GM18511 (cell line): ENCODE measurements at regions not wholly inside any gene's neighbourhood (a gene's known extent, or its start where the extent isn't known, plus 50 kb on each side); places are given as distances from the start of the nearest gene placed in this dataset.
"Not testable (repeated sequence)": the region's sequence is repeated elsewhere in the genome, so short reads cannot be mapped to it uniquely, and the experiment has no call there.

Source experiments
- ATAC-seq: cut with Tn5 transposase; IDR thresholded peaks from one replicate; pipeline ENCODE4 v1.9.1; 2021; ENCODE audit warnings: mild to moderate bottlenecking, moderate library complexity; ENCODE audit not compliant: unreplicated experiment

DNA sequence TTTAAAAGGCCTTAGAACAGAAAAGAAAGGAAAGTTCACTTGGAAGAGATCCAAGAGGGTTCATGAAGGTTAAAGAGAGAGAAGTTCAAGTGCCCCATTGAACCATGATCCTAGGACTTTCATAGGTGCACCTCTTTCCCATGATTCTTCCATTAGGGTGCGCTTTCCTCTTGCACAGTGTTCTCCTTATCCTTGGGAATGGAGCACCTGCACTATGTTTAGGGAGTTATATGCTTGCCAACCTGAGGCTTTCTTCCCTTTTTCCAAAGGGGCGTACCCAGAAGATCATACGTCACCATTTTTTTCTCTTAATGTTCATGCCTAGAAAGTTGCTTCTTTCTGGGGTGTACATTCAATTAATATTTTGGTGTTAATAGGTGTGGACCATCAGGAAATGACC, 908.0 kb upstream of the SORCS1 start:
- no peak for ATAC-seq

DNA sequence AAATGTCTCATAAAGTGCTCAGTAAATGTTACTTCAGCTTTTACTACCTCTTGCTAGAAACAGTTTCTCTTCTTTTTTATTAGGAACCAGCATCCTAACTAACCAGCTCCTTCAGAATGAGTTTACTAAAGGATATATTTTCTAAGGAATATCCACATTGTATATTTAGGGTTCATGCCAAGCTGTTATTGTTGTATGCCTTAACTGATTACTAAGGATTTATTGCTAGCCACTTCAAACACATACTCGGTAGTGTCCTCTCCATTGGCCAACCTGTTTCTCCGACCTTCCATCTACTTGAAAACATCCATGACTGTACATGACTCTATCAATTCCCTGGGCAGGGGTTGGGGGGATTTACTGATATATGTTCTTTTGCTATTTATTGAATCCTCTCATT, 906.3 kb upstream of the SORCS1 start:
- ATAC-seq: no peak

DNA sequence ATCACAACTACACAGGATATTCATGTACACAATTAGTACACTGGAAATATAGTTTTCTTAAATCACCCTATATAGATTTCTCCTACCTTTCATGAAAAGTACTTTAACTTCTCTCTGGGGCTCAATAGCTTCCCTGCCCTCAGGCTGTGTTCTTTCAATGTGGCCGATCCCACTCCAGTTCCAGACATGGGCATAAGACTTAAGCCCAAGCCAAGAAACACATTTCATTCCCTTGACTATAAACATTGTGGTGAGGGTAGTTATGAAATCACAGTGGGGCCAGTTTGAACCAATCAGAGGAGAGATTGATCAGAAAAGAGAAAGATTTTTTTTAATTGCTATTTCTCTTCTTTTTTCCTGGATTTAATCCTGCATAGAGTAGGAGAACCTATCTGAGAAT, 904.6 kb upstream of the SORCS1 start:
- no peak for ATAC-seq

DNA sequence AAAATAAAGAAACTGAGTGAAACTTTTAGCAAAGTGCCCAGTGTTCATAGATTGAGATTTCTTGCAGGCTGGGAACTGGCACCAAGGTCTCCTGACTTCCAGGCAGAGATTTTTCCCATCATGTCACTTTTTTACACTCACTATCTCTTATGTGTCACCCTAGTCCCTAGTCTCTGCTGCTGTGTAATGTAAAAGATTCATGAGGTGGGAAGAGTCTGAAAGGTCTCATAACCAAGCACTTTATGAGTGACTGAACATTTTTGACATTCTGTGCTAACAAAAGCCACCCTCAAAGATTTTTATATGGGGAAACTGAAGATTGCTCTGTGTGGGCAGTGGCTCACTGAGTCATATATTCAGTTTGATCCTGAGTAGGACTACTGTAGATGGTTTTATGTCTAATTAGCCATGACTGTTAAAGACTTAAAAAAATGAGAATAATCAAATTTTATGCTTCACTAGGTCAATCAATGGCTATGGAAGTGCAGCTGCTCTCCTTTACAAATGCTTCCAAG, 900.3 kb upstream of the SORCS1 start:
- ATAC-seq: no peak

DNA sequence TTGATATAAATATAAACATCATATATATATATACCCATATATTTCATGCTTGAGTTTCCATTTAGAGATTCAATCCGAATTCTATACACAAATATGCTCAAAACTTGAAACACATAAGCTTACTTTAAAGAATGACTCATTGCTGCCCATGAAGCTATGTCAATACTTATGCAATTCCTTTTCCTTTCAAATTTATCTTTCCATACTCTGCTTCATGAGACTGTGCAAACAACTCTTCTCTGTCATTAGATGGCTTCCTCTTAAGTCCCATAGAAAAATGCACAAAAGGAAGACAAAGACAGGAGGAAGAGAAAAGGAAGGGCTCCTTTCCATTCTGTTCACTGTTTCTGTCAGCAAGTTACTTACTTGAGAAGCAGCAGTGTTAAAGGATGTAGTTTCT, 895.7 kb upstream of the SORCS1 start:
- no peak for ATAC-seq

DNA sequence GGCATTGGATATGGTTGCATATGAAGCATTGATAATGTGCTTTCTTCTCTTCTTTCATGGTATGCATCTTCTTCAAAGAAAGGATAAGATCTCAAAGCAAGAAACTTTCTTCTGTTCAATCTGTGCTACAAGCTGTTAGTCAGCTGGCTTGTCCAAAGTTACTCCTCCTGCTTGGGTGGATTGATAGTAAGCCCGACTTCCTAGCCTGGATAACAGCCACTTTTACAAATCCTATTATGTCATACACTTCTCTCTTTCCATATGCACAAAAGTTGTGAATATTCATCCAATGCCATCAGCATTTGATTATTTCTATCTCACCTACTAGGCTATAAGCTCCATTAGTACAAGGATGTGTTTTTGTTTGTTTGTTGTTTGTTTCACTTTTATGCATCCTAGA, 891.0 kb upstream of the SORCS1 start:
- no peak for ATAC-seq

DNA sequence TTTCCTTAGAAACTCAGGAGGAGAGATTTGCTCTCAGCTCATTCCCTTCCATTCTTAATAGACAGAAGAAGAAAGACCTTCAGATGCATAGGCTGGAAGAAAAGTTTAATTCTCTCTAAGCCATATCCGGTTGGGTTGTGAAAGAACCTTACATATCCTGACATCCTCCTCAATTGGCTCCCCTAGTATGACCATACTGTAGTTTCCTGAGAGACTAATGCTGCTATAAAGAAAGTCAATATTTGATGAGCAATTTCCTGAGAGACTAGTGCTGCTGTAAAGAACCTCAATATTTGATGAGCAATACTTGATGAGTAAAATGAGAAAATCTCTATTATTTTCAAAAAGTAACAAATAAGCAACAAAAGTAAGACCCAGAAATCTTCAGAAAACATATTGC, 888.5 kb upstream of the SORCS1 start:
- ATAC-seq: no peak

DNA sequence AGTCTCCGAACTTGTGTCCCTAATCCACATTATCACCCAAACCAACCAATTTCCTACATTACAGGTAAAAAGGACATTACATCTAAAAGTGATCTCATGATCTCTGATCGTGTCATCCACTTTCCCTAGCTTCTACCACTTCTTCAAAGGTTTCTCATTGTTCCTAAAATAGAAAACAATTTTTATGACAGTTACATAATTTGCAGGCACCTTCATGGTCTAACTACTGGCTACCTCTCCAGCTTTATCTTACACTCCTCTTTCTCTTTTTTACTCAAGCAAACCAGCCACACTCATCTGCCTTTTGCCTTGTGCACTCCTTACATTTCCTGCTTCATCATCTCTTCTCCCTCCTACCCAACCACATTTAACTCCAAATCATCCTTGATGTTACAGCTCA, 886.7 kb upstream of the SORCS1 start:
- no peak for ATAC-seq

DNA sequence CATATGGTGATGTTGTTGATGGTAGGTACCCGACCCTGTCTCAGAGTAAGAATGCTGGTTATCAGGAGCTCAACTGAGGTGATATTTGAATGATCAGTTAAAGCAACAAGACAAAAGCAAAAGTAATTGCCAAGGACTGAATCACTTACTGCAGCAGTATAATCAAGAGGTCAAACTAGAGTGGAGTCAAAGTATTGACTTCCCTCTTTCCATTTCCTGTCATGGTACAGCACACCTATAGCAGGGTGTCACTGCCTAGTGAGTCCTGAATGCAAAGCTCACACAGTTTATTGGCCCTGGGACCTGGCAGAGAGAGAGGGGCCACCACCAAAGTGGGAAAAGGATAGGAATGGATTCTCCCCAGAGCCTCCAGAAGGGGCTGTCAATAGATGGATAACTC, 886.1 kb upstream of the SORCS1 start:
- ATAC-seq: no peak

DNA sequence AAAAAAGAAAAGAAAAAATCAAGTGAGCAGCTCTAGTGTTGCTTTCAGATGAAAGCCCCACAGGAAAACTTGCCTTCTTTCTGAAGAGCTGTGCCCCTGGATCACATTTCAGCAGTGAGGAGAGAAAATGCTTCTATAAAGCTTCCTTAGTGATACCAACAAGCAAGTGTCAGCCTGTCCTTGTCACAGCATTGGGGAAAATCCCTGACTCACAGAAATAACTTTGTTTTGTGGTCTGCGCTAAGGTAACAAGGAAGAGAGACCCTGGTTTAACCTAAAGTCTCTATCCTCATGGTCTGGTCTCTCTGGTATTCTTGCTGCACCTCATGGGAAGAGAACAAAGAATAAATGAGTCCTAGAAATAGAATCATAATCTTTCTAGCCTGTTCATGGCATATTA, 885.2 kb upstream of the SORCS1 start:
- ATAC-seq: no peak

DNA sequence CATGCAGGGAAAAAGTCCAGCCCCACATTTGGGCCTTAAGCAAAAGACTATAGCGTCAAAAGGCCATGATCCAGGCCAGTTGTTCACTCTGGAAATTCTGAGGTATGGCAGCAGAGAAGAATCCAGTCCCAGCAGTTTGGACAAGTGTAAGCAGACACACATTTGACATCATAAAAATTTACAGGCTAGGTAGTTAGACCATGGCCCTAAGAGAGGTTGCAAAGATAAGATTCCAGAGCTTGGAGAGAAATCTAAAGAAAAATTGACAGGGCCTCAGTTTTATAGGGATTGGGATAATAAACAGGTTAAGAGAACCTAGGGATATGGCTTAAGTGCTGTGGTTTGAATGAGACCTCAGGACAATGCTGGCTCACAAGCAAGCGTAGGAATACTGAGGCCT, 884.4 kb upstream of the SORCS1 start:
- ATAC-seq: no peak

DNA sequence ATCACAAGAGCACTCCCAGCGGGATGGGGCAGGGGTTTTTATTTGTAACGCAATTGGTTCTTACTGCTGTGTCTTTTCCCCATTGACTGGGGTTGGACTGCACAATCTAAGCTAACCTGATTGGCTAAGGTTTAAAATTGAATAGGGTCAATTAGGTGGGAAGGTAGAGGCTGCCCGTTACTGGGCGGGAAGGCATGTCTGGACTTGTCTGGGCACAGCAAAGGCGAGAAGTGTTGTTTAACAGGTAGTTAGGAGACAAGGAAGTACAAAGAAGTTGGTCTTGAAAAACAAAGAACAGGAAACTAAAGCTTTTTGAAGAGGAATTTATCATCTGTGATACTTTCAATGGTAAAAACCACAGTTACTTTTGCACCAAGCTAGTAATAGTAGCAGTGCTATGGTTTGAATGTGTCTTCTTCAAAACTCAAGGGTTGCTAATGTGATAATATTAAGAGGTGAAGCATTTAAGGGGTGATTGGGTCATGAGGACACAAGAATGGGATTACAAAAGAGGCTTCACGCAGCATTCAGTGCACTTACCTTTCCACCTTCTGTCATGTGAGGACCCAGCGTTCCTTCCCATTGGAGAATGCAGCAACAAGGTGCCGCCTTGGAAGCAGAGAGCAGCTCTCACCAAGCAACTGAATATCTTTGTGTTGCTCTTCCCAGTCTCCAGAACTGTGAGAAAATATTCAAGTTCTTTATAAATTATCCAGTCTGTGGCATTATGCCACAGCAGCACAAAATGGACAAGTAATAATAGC, 875.5 kb upstream of the SORCS1 start:
- ATAC-seq: no peak

DNA sequence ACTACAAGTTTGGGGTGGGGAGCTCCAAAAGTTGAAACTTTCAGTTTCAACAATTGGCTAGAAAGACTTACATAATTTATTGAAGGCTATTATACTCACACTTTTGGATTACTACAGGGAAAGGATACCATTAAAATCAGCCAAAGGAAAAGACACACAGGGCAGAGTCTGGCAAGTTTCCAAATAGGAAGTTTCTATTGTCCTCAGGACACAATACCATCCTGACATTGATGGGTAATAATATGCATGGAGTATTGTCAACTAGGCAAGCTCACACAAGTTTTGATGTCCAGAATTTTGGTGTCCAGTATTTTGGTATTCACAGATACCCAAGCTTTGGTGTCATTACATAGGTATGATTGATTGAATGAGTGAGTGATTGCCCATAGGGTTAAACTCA, 872.6 kb upstream of the SORCS1 start:
- ATAC-seq: no peak

DNA sequence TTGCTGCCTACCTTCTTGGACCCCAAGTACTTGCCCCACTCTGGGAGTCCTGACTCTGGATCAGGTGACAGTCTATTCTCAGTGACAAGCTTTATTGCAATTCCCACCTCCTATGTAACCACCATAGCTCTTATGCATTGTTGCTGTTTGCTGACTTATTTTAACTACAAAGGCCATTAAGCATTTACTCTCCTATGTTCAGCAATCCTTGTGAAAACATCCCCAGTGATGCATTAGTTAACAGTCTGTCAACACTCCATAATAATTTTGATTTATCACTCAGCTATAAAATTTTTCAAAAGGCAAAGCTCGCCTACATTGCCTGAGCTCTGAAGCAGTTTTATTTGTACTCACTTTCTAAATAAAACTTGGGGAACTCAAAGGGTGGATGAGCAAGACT, 871.8 kb upstream of the SORCS1 start:
- ATAC-seq: no peak

DNA sequence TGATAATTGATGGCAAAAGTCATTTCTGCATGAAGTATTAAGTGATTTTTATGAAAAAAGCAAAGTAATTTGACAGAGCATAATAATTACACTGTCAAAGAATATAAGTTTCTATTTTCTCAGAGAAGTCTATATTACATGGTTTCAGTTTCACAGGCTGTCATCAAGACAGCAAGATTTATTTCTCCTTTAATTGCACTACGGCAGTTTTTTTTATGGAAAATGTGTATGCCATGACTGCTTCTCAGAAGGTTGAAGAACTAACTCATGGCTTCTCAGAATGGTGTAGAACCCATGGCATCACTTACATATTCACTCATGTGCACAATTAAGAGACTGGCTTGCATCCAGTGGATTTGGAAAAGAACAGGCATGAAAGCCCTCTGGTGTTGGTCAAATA, 870.3 kb upstream of the SORCS1 start:
- ATAC-seq: no peak

DNA sequence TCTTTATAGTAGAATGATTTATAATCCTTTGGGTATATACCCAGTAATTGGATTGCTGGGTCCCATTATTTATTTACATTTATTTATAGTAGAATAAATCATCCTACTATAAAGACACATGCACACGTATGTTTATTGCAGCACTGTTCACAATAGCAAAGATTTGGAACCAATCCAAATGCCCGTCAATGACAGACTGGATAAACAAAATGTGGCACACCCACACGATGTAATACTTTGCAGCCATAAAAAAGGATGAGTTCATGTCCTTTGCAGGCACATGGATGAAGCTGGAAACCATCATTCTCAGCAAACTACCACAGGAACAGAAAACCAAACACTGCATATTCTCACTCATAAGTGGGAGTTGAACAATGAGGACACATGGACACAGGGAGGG, 869.0 kb upstream of the SORCS1 start:
- ATAC-seq: not testable (repeated sequence)

DNA sequence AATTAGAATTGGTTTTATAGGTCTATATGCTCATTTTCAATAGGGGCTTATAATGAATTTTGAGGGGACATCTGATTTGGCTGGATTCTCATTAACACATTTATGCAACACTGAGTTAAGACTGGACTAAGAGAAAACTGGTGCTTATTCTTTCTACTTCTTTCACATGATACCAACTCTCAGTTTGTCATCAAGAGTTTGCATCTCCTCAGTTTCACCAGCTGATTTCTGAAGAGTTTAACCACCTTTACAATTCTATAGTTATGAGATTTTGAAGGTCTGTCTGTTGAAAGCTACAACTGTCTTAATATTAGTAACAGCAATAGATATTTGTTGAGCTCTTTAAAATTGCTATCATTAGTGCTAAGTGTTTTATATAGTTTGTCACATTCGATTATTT, 867.0 kb upstream of the SORCS1 start:
- ATAC-seq: no peak

DNA sequence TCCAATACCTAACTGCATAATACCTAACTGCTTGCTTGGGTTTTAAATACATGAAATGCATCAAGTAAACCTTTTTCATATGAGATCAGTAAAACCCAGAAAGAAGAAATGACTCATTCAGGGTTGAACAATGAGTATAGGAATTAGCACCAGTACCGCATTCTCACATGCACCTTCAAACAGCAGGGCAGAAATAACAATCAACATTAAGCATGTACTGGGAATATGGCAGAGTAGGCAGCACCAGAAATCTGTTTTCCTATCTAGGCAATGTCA, 850.3 kb upstream of the SORCS1 start:
- ATAC-seq: peak; percentile 55

DNA sequence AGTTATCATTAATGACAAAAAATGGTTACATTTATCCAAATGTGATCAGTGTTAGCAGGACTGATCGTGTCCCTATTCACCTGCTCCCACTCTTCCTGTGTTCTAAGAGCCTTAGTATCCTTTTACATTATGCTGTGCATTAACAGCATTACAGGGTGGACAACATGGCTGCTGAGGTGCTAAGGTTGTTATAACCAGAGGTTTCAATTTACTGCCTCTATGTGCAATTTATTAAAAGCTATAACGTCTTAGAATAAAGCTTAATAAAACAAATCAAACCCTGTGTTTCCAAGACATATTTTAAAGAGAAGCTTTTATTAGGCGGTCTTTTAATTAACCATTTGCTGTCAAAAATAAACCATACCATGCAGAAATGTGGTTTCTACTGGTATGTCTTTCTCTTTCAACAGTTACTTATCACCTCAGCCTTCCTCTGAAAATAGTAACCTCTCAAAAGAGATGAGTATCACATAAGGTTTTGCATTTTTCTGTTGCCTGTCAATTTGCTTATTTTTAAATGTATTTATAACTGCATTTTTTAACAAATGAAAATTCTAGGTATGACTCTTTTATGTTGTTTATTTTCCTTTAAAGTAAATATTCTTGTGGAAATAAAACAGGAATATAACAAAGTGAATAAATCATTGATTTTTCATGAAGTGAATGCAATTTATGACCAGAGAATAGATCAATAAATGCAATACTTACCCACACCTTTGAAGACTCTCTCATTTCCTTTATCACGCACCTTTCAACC, 849.8 kb upstream of the SORCS1 start:
- no peak for ATAC-seq

DNA sequence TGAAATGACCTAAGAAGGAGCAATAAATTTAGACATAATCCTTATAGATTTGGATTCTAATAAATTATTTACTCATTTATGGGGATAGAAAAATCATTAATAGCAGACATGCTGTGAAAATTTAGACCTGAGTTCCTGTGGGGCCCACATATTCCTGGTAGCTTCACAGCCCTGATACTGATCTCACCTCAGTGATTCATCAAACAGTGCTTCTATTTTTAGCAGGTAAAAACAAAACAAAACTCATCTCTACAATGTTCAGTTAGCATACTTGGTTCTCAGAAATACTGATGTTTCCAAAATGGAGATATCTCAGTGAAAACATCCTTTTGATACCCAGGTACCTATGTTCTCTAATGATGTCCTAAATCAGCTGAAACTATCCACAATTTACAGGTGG, 841.1 kb upstream of the SORCS1 start:
- no peak for ATAC-seq

DNA sequence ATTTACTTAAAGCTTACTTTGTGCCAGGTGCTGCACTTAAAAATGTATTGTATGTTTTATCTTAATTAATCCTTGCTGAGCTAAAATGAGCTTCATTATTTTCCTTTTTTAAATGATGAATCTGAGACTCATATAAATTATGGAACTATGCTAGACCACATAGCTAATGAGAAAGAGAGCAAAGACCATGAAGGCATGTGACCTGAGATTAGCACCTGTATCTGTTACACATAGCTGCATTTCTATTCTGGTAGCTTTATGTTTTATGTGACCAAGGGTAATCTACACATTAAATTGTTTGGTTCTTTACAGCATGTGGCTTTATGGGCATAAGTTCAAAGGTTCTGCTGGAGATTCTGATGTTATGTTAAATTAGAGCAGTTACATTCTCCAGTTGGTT, 839.1 kb upstream of the SORCS1 start:
- ATAC-seq: no peak

DNA sequence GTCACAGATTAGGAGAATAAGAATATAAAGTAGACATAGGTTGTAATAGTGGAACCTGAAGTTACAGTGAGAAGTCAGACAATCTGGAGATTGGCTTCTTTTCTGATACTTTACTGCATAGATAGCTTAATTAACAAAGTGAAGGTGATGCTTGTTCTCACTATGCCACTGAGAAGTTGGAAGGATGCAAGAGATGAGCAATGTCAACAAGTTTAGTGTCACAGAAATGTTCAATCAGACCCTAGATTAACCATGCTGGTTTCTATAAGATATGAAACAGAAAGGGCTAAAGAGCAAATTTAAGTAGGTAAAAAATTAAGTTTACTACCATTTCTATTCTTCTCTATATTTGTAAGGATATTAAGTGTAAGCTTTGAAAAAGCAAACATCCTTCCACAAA, 838.6 kb upstream of the SORCS1 start:
- no peak for ATAC-seq

DNA sequence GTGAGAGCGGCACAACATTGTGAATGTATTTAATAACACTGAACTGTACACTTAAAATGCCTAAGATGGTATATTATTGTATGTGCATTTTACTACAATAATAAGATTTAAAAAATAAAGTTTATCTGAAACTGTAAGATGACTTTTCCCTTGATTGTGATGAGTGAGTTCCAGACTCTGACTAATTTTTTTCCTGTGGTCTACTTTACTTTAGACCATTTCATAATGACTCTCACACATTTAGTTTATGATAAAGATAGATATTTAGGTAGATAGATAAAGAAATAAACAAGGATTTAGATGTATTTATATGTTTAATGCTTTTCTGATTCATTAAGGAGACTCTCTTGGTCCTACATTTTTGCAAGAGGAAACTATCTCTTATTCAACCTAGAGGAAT, 835.9 kb upstream of the SORCS1 start:
- ATAC-seq: no peak
